Urothelium cell line (cell line): ENCODE measurements at regions not wholly inside any gene's neighbourhood (a gene's known extent, or its start where the extent isn't known, plus 50 kb on each side); places are given as distances from the start of the nearest gene placed in this dataset.

Experiments used
- DNase-seq: peaks from one replicate; pipeline ENCODE4 v3.0.0; 2011; ENCODE audit warnings: low spot score, mixed read lengths
- FAIRE-seq: peaks from 2 replicates; lab custom pipeline; 2011; peaks lifted over from hg19 to GRCh38; lab: Jason Lieb, UNC

DNA sequence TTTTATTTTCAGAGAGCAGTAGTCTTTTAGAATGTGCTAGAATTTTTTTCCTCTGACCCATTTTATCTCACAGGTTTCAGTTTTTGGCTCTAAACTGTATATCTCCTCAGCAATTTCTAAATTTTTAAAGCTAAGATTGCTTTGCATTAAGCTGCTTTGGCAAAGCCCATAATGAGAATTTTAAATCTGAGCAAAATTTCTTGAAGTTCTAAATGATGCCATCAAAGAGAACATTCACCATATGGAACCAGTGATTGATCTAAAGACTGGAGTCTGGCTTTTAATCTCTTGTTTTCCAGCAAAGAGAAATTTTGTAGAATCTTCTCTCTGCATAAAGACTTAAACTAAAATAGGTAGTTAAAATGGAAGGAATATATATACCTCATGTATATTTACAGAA, 313.6 kb downstream of the TBC1D32 start:
- no peak for FAIRE-seq
- DNase-seq, result no peak

- DNase-seq (no peak), FAIRE-seq (no peak)
Measured at GRCh38 chr6:121008553-121008952, 325.7 kb downstream of the TBC1D32 start.

DNA sequence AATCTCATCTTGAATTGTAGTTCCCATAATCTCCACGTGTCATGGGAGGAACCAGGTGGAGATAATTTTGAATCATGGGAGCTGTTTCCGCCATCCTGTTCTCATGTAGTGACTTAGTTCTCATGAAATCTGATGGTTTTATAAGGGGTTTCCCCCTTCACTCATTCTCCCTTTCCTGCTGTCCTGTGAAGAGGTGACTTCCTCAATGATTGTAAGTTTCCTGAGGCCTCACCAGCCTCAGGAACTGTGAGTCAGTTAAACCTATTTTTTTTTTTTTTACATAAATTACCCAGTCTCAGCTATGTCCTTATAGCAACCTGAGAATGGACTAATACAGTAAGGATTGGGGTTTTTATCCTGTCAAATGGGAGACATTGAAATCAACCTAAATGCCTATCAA, 328.3 kb downstream of the TBC1D32 start:
- no peak for FAIRE-seq
- no peak for DNase-seq

DNA sequence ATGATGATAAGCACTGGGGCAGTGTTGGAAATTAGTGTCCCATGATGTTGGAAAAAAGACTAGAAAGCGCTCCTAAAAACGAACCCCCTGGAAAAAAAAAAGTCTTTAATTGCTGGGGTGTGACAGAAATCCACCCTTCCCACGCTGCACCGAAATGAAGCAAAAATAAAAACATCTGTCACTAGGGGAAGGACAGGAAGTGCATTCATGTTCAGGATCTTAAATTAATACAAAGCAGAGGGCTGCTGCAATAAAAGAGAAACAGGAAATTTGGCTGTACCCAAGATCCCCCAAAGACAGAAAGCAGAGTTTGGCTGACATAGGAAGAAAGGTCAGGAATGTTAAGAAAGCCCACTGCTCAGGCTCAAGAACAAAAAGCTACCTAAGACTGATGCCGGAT, 333.9 kb downstream of the TBC1D32 start:
- no peak for DNase-seq
- no peak for FAIRE-seq

DNA sequence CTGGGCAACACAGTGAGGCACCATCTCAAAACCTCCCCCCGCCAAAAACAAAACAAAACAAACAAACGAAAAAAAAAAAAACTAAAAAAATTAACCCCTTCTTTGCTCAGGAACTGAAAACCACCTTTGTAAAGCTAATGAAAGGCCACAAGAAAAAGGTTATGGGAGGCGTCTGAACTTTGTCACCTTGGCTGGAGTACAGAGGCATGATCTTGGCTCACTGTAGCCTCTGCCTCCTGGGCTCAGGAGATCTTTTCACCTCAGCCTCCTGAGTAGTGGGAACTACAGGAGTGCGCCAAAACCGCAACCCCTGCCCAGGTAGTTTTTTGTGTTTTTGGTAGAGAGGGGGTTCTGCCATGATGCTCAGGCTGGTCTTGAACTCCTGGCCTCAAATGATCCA, 337.9 kb downstream of the TBC1D32 start:
- FAIRE-seq (no peak), DNase-seq (no peak)

DNA sequence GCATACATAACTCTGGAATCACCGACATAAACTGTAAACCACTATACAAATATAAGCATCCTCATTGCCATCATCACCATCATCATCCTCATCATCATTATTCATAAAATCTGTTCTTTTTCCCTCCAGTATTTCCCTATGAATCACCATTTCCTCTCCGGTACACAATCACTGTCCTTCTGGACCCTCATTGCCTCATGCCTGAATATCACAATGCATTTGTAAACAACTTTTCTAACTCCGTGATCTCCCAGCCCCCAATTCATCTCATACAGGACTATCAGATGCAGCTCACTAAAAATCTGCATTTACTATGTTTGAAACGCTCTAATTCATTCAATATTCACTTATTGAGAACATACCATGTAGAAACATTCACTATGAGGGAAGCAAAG, 339.7 kb downstream of the TBC1D32 start:
- no peak for DNase-seq
- no peak for FAIRE-seq

DNA sequence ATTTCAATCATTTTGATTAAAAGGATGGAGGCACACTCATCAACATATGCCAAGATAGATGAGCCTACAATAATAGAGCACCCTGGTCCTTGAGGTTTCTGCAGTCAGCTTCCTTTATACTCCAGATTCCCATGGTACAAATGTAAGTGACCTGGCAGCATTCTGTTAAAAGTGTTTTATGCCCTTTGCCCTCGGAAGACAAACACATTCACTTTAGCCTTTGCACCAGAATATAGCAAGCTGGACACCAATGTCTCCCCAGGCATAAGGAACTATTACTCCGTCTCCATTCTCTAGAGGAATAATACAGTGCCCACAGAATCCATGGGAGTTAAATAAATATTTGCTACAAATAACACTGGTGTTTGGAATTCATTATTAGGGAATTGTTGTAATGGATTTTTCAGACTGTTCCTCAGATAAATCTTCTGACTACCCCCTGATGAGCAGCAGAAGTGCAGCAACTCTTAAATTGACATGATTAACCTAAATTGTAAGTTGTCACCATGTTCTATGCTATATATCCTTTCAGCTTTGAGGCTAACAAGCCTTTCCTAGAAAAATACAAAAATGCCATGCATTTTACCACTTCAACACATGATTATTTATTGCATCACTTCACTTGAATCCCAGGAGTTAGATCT, 340.2 kb downstream of the TBC1D32 start:
- FAIRE-seq (no peak), DNase-seq (no peak)

- DNase-seq (no peak), FAIRE-seq (no peak)
Measured at GRCh38 chr6:120992257-120992656, 342.0 kb downstream of the TBC1D32 start.

DNA sequence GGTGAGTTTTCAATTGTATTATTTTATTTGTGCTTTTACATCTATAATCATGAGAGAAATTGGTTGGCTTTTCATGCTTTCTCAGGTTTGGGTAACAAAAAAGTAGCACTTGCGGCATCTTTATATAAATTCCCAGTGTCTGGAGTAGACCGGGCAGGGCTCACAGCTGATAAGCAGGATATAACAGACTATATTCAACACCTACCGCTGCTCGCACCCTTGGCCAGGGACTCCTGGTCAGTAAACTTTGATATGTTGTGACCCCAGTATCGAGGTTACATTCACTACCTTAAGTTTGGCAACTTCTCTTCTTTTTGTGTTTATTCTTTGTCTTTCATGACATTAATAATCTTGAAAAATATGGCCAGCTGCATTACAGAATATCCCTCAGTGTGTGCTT, 343.4 kb downstream of the TBC1D32 start:
- FAIRE-seq (no peak), DNase-seq (no peak)

DNA sequence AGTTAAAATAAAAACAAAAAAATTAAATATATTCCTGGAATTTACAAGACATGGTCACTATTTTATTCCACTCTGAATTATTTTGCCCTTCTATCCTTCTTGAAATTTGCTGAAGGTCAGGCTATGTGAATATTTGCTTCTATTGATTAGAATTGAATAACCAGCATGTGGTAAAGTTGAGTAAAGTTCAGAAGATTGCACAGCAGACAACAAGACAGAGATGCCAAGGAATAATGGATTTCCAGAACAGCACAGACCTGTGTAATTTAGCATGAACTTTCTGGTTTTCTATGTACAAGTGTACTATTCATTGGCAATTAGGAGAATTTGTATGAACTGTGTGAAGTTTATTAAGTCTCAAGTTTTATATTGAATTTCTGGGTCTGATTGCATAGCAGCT, 352.4 kb downstream of the TBC1D32 start:
- FAIRE-seq (no peak), DNase-seq (no peak)

DNA sequence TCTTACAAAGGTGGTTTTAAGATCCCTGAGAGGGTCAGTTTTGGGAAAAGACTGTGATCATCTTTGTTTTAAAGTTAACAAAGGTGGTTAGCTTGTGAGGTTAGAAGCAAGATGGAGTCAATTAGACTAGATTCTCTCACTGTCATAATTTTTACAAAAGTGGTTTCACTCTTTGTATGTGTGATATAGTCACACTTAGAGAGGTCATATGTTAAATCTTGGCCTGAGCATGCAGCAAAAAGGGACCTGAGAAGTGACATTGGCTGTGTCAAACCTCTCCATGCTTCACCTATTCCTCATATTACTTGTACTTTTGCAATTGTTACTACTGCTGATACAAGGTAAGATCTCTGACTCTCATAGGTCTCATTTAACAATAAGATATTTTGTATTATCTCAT, 368.0 kb downstream of the TBC1D32 start:
- FAIRE-seq (no peak), DNase-seq (no peak)

GRCh38 chr6:120965814-120966213, 368.5 kb downstream of the TBC1D32 start:
- FAIRE-seq (no peak), DNase-seq (no peak)

DNA sequence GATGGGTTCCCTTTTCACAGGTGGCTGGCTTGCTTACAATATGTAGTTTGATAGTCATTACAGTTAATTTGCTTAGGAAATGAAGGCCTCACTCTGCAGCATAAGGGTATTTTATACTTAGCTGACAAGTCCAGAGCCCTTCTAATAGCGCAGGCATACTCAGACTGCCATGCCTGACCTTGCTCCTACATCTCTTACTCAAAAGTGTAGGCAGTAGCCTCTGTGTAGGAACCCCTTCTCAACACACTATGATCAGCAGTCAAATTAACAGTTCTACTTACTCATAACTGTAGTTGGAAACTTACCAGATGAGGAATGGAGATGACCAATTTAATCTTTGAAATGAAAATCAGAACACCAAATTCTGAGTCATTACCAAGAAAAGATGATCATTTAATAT, 373.5 kb downstream of the TBC1D32 start:
- DNase-seq (no peak), FAIRE-seq (no peak)

- no peak for DNase-seq
- no peak for FAIRE-seq
Measured at GRCh38 chr6:120954111-120954510, 380.2 kb downstream of the TBC1D32 start.

- no peak for DNase-seq
- no peak for FAIRE-seq
Measured at GRCh38 chr6:120951258-120951657, 383.0 kb downstream of the TBC1D32 start.

- no peak for FAIRE-seq
Measured at GRCh38 chr6:120947111-120947510, 387.2 kb downstream of the TBC1D32 start.

DNA sequence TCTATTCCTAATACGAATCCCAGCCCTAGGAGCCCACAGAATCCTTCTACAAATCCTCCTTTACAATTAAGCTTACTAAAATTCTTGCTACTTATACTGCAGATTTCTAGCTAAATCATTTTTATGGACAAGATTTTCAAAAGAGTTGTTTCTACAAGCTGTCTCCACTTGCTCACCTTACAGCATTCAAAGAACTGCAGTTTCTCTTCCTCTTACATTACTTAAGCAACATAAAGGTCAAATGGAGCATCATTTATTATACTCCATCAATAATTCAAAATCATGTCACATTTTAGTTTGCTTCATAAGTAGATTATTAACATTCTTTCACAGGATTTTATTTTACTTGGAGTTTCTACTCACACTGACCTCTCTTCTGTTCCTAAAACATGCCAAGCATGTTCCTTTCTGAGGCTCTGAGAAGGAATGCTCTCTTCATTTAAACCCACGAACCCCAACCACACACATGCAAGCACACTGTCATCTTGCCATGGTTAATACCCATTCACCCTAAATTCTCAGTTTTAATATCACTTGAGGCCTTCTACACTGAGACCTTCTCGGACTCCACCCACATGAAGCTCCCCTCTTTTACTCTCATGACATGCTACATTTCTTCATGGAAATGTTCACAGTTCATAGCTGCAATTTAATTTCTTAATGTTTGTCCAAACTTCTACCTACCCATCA, 388.2 kb downstream of the TBC1D32 start:
- FAIRE-seq (no peak), DNase-seq (no peak)

More at GRCh38 chr6:120947111-120947510, 387.2 kb downstream of the TBC1D32 start:
- no peak for DNase-seq

- no peak for FAIRE-seq
- no peak for DNase-seq
Measured at GRCh38 chr6:120938876-120939472, 395.3 kb downstream of the TBC1D32 start.

DNA sequence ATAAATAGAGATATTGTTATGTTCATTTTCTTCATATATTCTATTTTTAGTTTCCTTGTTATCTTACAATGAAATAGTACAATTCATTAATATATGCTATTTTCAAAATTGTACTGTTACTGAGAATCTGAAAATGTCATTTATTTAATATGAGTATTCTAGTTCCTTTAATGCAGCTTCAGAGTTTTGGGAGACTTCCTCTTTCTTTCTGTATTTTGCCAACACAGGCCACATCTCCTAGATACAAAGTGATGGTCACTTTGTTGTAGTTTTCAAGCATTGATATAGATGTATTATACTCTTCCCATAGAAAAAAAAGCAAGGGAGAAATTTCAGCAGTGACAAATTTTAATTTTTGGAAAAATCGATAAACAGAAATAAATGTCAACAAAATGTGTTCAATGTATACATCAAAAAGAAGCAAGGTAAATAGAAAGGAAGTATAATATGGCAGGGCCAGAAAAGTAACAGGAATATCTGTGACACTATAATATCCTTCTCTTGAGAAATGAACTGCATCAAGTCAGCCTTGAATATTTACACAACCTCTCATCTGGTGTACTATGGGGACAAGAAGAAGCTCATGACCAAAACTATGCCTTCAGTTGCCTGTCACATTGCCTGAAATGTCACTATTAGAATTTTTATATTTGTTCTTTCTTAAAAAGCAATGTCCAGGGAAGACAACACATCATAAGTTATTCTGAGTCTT, 396.0 kb downstream of the TBC1D32 start:
- DNase-seq, result no peak

GRCh38 chr6:120935908-120936307, 398.4 kb downstream of the TBC1D32 start:
- DNase-seq (no peak), FAIRE-seq (no peak)

More for the DNA sequence above, 396.0 kb downstream of the TBC1D32 start:
- no peak for FAIRE-seq

DNA sequence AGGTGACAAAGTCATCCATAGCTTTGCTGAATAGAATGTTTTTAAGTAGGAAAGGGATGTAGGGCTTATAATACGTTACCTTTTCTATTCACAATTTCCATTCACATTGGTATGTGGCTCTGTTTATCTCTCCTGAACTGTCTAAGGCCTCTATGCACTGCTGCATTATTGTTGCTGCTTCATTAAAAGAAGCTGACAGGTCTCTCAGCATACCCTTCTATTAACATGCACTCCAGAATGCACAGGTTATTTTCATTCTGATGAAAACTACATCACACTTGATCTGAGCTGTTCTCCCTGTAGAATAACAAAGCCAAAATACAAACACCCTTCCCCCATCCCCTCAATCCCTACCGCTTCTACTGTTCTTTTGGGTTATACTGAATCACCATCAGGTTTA, 399.3 kb downstream of the TBC1D32 start:
- FAIRE-seq (no peak), DNase-seq (no peak)
